ENCODE measurements at regions not wholly inside any gene's neighbourhood (a gene's known extent, or its start where the extent isn't known, plus 50 kb on each side); places are given as distances from the start of the nearest gene placed in this dataset.
"Not testable (repeated sequence)": the region's sequence is repeated elsewhere in the genome, so short reads cannot be mapped to it uniquely, and the experiment has no call there.

DNA sequence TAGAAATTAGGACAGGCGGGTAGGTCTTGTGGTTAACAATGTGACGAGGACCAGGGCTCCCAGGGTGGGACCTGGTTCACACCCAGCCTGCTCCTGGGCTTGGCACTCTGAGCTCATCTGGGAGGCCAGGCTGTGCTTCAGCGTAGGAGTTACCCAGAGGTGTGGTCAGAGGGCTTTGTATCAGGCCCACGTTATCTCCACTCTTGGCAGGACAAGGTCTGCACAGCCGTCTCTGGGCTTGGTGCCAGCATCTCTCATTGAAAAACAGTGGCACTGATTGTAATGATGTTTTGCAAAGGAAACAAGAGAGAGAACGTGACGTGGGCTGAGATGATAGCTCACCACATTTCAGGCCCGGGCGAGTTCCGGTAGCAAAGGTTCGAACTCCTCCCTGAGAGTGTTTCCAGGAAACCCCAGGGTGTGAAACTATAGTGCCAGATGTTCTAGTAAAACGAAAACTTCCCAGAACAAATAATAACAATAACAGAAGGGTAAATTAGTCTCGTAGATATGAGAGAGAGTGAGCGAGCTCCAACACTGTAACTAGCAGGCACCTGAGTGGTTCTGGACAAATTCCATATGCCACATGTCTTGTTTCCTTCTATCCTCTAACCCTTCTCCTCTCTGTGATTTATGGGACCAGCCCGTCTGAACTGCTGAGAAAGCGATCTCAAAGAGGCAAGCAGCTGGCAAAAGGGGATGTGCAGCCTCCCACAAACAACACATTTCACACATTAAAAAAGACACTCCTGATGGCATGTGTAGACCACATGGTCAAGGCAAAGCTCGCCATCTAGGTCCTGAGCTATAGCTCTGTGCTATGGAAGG is 227.3 kb downstream of the KTN1 start:
- ATAC-seq, result peak; percentile 98

DNA sequence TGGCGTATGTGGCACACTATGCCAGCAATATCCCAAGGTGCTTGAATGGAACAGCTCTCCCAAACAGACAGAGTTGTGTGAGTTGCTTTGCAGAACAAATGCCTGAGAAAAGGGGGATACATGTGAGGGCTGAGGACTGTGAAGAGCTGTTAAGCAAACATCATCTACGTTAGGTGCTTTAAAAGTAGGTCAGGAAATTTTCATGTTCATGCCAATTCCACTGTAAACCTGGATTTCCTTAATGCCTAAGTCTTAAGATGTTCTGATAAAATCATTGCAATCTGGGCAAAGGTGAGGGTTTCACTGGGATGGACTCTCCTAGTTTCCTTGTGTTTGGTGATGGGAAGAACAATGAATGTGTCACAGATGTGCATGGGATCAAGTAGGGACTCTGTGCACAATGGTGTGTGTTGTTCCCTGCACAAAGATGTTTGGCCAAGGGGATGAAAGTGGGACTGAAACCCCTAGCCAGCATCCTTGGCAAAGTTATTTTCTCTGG is 227.9 kb downstream of the KTN1 start:
- no peak for ATAC-seq

DNA sequence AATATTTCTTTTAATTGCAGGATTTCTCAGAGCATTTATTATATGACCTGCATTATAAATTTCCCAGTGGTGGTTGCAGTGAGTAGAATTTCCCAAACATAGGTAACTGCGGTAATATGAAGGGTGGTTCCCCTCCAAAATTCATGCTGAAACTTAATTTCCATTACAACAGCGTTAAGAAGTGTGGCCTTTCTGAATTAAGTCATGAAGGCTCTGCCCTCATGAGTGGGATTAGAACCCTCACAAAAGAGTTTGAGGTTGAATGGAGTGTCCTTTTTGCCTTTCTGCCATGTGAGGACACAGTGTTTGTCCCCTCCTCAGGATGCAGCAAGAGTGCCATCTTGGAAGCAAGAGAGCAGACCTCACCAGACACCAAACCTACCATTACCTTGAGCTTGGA is 233.6 kb downstream of the KTN1 start:
- ATAC-seq, result no peak

DNA sequence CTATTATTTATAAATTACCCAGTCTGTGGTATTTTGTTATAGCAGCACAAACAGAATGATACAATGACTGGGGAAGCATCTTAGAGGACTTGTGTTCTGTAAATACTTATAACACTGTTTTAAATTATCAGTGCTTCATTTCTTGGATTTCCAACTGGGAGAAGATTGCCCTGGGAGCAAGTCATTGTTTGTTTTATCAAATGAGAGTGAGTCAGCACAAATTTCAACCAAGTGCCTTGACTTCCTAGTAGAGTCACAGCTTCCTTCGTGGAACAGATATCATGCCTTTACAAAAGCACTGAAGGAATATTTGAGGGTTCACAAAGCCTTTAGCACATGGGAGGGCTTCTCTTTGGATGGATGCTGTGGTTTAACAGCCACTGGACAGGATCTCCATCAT is 234.1 kb downstream of the KTN1 start:
- ATAC-seq, result no peak

DNA sequence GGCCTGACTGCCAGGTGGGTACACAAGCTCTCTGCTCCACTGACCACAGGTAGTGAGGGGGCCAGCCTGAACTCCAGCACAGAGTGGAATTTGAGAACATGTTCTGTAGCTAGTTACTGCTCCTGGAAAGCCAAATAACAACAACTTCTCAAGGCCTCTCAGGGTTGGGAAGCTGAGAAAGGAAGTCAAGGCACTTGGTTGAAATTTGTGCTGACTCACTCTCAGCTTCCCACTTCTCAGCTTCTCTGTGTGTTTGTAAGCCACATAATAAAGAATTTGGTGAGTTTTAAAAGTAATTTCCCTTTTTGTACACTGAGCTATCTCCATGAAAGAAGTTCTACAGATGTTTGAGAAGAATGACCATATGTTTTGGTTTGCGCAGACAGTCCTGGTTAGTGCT is 234.9 kb downstream of the KTN1 start:
- ATAC-seq, result no peak

DNA sequence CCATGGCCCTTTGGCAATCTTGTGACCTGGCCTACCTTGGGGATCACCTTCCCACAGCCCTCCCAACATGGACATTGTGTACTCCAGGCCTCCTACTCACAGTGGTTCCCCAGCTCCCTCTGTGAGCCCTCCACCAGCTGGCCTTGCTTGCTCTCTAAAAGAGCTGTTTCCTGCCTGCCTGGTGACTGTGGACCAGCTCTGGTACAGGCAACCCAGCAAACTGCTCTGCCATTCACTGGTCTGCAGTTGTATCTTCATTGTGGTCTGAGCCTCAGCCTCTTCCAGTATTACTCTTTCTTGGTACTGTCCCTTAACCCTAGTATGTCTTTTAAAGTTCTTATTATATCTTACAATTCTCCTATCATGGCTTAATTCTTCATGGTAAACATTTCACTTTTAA is 236.2 kb downstream of the KTN1 start:
- ATAC-seq, result no peak

DNA sequence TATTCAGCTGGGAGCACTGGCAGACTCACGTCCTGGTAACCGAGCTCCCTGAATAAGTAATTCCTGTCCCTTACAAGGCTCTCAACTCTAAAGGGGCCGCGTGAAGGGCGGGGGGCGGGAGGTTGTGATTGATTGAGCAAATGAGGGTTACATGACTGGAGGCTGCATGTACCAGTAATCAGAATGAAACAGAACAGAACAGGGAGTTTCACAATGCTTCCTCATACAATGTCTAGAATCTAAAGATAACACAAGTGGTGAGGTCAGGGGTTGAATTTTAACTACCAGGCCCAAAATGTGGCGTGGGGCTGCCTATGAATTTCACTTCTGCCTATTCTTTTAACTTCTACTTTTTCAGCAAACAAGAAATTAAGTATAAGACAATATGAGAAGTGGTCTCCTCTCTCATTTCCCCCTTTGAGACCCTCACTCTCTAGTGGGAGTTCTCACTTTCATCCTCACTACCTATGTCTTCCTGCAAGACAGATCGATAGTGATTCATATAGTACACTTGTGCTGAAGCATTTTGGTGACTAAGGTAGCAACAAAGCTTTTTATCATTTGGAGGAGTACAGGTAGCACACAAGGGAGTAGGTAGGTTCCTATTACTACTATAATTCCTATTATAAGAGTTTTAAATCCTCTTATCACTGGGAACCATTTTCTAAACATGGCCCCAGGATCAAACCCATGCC is 239.8 kb downstream of the KTN1 start:
- ATAC-seq, result no peak

DNA sequence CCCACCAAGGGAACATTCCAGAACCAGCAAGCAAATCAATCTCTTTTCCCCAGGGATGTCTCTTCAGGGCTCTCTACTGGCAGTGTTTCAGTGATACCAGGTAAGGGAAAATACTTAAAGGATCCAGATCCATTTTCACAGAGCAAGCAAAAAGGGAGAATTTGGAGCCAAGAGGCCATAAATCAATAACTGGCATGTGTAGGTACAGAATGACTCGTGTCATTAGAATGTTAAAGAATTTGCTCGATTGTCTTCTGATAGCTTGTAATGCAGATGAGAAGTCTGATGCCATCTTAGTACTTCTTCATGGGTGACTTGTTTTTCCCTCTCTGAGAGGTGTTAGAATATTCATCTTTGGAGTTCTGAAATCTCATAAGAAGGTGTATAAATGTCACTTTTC is 242.9 kb downstream of the KTN1 start:
- no peak for ATAC-seq

DNA sequence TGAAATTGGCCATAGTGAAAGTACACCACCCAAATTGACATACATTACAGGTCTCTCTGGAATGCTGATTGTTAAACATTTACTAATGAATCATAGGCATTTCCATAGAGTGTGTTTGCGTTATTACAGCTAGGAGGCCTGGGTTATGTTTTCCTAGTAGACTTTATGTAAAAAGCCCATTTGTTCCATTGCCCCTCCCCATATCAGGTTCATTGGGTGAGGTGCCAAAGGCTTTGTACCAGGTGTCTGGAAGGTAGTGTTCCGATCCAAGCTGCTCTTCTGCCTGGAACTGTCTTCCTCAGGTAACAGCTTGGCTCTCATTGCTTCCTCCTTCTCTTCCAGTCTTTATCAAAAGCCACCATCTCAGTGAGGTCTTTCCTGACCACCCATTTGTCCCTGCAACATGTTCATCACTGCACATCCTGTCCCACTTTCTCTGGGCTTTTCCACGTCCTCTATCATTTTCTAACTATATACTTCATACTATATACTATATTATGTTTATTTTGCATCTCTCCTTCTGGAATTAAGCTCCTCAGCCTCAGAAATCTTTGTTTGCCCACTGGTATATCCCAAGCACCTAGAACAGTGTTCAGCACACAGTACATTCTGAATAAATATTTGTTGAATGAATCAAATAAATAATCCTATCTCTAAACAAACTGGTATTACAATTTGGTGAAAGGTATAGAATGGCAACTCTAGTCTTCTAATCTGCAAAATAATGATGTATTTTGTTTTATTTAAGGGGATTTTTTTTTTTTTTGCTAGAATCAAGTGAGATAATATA is 252.3 kb downstream of the KTN1 start:
- ATAC-seq, result peak; percentile 59

DNA sequence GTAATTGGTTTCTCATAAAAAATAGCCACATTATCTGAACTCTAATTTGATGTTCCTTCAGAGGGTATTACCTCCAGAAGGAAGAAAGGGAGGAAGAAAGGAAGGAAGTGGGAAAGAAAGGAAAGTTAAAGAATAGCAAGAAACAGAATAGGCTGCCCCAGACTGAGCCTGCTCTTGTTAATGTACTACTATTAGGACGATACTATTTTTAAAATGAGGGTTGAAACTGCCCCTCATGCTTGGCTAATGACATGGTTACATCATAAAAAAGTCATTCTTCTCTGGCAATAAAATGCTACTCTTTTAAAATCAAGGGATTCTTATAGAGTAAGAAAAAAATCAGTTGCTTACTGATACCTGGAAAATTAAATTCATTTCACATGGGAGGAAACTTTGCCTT is 253.0 kb downstream of the KTN1 start:
- no peak for ATAC-seq

DNA sequence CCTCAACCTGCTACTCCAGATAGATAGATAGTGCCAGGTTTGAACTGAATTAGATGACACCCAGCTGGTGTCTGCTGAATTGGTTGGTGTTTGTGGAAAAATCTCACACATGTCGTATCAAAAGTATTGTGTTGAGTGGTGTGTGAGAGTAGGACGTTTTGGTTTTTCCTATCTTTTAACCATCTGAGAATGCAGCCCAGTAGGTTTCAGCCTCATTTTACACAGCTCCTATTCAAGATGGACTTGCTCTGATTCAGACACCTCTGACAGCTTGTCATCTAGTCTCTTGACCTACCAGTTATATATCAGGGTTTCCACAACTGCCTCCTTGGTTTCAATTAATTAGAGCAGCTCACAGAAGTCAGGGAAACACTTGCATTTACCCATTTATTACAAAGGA is 254.4 kb downstream of the KTN1 start:
- ATAC-seq, result no peak

DNA sequence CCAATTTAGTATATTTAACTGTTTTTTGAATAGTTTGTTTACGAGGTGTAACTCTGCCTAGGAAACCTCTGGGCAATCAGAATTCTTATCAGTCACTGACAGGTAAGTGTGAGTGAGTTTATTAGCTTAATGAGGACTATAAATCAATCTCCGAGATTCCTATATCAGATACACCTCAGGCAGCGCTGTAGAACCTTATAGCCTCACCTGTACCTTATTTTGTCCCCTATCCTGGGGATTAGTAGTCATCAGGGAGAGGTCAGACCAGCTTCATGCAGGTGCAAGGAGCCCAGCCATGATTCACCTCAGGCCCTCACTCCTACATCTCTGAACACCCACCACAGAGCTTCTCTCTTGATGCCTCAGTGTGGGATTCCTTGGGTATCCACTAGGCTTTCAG is 256.0 kb downstream of the KTN1 start:
- no peak for ATAC-seq

DNA sequence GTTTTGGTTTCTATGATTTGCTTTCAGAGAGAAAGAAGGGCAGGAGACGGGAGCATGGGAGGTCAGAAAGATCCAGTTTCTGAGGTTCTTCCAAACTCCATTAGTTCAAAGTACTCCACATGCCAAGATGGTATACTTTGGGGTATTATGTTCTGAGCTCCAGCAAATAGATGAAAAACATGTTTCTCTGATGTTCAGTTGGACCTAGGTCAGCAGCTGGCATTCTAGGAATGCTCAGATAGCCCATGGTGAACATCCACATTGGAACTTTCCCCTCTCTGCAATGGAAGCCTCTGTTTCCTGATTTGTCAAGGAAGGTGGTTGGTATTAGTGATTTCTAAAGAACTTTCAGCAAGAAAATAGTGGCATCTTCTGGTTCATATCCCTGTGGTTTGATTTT is 257.5 kb downstream of the KTN1 start:
- ATAC-seq, result no peak

DNA sequence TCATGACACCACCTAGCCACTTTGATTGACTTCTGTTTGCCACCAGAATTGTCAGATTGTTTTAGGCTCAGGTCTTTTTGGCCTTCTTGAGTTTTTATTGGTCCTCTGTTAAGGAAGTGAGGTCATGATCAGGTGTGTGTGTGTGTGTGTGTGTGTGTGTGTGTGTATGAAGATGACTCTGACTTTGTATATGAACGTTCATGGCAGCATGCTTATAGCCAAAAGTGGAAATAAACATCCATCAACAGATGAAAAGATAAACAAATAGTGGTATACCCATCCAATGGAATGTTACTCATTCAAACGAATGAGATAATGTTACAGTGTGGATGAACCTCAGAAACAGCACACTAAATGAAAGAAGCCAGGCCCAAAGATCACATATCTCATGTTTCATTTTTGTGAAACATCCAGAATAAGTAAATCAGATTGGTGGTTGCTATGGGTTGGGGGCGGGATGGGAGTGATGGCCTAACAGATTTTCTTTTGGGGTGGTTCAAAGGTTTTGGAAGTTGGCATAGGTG is 258.6 kb downstream of the KTN1 start:
- ATAC-seq, result no peak

DNA sequence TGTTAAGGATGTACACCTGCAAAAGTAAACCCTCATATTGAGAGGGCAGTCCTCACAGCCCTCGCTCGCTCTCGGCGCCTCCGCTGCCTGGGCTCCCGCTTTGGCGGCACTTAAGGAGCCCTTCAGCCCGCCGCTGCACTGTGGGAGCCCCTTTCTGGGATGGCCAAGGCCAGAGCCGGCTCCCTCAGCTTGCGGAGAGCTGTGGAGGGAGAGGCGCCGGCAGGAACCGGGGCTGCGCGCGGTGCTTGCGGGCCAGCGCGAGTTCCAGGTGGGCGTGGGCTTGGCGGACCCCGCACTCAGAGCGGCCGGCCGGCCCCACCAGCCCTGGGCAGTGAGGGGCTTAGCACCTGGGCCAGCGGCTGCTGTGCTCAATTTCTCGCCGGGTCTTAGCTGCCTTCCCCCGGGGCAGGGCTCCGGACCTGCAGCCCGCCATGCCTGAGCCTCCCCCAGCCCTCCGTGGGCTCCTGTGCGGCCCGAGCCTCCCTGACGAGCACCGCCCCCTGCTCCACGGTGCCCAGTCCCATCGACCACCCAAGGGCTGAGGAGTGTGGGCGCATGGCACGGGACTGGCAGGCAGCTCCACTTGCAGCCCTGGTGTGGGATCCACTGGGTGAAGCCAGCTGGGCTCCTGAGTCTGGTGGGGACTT is 259.4 kb downstream of the KTN1 start:
- ATAC-seq, result not testable (repeated sequence)

DNA sequence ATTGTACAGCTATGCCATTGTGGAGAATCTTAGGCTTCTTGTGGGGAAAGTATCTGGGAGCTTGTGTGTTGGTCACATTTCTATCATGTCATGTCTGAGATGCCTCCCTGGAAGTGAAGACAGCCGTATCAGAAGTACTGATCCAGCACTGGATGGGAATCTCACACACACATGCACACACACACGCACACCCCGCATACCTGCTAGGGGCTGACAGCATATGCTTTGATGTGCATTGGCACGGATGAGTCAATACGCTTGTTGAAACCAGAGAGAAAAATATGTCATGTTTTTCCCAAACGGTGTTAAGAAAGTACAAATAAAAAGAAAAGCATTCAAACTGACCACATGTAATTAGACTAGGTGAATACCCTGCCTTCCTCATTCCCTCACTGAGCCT is 260.8 kb downstream of the KTN1 start:
- no peak for ATAC-seq

DNA sequence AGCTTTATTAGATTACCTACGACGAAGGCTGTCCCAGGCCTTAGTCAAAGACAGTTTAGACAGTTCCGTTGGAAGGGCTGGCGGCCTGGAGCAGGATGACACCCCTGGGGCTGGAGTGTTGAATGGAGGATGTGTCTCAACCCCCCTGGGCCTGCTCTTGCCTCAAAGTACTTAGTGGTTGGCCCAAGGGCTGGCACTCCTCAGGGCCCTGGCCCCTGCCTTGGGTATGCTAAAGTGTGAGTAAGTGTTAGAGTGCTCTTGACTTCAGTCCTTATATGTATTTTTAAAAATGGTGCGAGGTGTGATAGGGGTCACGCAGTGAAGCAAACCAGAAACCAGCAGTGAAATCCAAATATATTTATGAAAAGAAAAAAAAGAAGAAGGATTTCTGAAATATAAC is 261.6 kb downstream of the KTN1 start:
- no peak for ATAC-seq

DNA sequence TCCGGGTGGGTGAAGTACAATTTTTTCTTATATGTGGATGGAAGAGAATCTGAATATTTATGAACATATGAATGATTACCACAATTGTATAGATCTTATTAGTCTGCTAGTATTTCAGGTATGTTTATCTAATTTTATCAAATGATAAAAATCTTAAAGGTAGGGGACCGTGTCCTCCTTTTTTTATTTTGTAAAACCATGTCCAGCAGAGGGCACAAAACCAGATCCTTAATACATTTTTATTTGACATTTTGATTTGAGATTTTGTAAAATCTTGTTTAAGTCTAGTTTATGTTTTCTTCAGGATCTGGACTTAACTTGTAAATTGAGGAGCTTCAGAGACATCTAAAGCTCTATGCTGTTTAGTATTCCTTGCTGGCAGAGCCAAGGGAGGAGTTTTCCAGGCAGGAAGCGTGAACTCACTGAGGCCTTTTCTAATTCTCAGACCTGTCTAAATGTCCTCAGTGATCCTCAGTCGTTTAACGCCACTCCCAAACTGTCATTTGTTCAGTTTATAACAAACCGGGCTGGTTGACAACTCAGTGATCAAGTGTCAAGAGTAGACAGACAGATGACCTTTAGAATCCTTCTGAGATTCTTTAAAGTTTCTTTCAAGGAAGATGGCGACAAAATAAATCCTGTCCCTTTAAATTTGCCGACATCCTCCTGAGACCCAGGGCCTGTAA is 263.9 kb downstream of the KTN1 start:
- no peak for ATAC-seq

DNA sequence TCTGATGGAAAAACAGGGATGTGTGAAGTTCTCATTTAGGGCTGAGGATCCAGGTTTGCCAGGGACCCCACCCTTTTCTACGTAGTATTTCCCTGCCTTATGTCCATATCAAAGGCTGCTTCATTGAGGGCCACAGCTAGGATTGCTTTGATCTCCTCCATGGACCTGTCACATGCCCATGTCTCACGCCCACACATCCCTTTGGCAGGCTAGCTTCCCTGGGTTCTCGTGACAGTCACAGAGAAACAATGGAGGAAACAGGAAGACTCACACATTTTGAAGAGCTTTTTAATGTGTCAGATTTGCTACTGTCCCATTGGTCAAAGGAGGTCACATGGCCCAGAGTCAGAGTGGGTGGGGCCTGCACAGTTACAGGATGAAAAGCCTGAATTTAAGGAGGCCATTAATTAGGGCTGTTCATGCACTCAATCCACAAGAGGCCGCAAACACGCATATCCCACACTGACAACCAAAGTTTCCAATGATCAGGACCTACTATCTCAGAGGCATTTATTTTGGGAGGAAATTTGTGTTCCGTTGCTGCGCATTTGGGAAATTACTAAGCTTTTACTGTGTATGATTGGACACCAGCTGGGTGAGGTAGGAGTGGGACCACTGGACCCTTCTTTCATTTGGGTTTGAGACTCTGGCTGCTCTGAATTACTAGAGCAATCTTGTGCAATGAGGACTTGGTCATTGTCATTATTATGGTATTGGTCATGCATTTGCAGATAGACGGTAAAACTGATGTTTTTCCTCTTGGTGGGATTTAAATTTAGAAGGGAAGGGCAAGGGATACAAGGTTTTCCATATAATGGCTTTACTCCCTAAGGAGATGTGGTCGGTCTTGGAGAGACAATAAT is 266.2 kb downstream of the KTN1 start:
- peak; percentile 13 for ATAC-seq

DNA sequence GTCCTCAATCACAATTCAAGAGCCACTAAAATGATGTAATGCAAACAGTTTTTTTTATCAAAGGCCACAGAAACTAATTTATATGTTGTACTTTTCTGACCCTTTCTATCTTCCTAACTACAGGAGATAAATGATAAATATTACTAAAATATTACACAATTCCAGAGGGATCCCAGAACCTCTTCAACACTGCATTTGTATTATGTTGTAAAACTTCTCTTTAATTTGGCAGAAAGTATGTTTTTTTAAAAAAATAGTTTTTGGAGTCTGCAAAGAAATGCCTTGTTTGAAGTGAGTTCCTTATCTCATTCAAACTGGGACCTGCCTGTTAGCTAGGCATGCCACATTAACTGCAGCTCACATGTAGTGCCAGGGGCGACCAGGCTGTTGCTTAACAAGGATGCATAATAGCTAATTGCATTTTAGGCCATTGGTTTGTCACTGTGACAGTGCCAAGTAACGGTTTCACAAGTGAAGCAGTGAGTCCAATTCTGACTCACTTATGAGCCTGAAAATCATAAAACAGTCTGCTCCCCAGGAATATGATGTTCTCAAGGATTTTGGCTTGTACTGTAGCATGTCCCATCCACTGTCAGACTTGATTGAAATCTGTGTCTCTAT is 266.9 kb downstream of the KTN1 start:
- ATAC-seq, result no peak
